Nephron progenitor cell (in vitro differentiated cells): ENCODE measurements at regions not wholly inside any gene's neighbourhood (a gene's known extent, or its start where the extent isn't known, plus 50 kb on each side); places are given as distances from the start of the nearest gene placed in this dataset.
A peak's percentile ranks its signal among the peaks of the same experiment; 100 is the strongest.

Source experiments
- DNase-seq: peaks from one replicate; pipeline ENCODE4 v3.0.0; 2021
- H3K27ac Mint-ChIP-seq: 2 replicates; pipeline ENCODE4 v1.8.0; 2021; ENCODE audit warnings: mild to moderate bottlenecking, moderate library complexity, mixed read lengths
- H3K27me3 Mint-ChIP-seq: 2 replicates; pipeline ENCODE4 v1.8.0; 2021; ENCODE audit warnings: mild to moderate bottlenecking, low read depth, mixed read lengths; ENCODE audit not compliant: poor library complexity
- H3K36me3 Mint-ChIP-seq: 2 replicates; pipeline ENCODE4 v1.8.0; 2021; ENCODE audit warnings: low read depth, mixed read lengths
- H3K4me1 Mint-ChIP-seq: 2 replicates; pipeline ENCODE4 v1.8.0; 2021; ENCODE audit warnings: mixed read lengths
- H3K4me3 Mint-ChIP-seq: 2 replicates; pipeline ENCODE4 v1.8.0; 2021; ENCODE audit warnings: mild to moderate bottlenecking, moderate library complexity, mixed read lengths
- H3K9me3 Mint-ChIP-seq: 2 replicates; pipeline ENCODE4 v1.8.0; 2021; ENCODE audit warnings: mild to moderate bottlenecking, moderate library complexity, mixed read lengths
- TF ChIP-seq, protein P1 (sequence below): fragments of 200-600 bp; sonication (generic); IDR thresholded peaks from 2 replicates; pipeline ENCODE4 v1.5.0; 2021; ENCODE audit warnings: antibody characterized with exemption

DNA sequence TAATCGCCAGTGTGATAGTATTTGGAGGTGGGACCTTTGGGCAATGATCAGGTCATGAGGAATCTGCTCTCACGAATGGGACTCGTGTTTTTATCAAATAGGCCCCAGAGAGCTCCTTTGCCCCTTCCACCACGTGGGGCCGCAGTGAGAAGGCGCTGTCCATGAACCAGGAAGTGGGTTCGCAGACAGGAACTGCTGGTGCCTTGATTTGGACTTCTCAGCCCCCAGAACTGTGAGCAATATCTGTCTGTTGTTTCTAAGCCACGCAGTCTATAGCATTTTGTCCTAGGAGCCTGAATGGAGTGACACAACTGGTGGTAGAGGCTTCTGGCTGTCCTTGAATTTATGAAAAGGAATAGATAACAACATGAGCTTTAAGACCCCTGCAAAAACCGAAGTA, 111.2 kb upstream of the HDAC4 start:
- no peak for DNase-seq
- Mint-ChIP-seq H3K36me3 (no peaks in the 10 kb centered on the region), H3K4me1 (peaks cover 48% of the 10 kb centered on the region), H3K9me3 (peaks cover 9% of the 10 kb centered on the region), H3K4me3 (no peak overlapping the region), H3K27ac (no peak overlapping the region), H3K27me3 (peaks cover 12% of the 10 kb centered on the region)
- TF ChIP-seq, protein P1, sequence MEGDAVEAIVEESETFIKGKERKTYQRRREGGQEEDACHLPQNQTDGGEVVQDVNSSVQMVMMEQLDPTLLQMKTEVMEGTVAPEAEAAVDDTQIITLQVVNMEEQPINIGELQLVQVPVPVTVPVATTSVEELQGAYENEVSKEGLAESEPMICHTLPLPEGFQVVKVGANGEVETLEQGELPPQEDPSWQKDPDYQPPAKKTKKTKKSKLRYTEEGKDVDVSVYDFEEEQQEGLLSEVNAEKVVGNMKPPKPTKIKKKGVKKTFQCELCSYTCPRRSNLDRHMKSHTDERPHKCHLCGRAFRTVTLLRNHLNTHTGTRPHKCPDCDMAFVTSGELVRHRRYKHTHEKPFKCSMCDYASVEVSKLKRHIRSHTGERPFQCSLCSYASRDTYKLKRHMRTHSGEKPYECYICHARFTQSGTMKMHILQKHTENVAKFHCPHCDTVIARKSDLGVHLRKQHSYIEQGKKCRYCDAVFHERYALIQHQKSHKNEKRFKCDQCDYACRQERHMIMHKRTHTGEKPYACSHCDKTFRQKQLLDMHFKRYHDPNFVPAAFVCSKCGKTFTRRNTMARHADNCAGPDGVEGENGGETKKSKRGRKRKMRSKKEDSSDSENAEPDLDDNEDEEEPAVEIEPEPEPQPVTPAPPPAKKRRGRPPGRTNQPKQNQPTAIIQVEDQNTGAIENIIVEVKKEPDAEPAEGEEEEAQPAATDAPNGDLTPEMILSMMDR = no peak

DNA sequence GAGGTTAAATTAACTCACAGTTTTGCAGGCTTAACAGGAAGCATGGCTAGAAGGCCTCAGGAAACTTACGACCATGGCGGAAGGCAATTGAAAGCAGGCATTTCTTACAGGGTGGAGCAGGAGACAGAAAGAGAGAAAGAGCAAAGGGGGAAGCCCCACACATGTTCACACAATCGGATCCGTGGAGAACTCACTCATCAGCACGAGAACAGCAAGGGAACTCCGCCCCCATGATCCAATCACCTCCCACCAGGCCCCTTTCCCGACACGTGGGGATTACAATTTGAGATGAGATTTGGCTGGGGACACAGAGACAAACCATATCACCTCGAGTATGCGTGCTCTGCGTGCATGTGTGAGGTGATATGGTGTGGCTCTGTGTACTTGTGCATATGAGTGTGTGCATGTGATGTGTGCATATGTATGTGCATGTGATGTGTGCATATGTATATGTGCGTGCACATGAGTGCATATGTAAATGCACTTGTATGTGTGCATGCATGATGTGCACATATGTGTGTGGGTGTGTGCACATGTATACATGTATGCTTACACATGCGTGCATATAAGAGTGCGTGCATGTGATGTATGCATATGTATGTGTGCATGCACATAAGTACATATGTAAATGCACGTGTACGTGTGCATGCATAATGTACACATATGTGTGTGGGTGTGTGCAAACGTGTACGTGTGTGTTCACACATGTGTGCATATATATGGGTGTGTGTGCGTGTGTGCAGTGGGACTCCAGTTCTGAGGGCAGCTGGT, 108.7 kb upstream of the HDAC4 start:
- Mint-ChIP-seq H3K9me3 (peaks cover 9% of the 10 kb centered on the region), H3K27me3 (peaks cover 12% of the 10 kb centered on the region), H3K4me3 (no peak overlapping the region), H3K27ac (no peak overlapping the region), H3K36me3 (no peaks in the 10 kb centered on the region), H3K4me1 (peaks cover 69% of the 10 kb centered on the region)
- DNase-seq = no peak
- TF ChIP-seq, protein P1 = no peak

DNA sequence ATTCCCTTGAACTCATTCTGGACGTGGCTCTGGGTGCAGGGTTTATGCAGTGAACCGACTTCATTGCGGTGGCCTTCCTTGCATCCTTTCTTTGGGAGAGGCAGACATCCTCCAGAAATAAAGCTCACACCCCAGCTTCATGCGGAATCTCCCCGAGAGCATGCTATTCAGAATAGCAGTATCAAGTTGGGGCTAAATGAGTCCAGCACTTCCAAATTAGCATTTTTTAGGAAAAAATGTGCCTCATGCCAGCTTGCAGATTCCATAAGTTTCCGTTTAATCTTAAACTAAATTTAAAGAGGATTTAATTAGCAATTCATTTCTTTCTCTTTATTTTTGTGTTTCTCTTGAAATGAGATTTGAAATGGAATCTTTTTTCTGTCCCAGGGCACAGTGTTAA, 107.4 kb upstream of the HDAC4 start:
- H3K4me1 Mint-ChIP-seq = peaks cover 74% of the 10 kb centered on the region
- peaks cover 7% of the 10 kb centered on the region for H3K9me3 Mint-ChIP-seq
- H3K4me3 Mint-ChIP-seq = no peak overlapping the region
- peak overlapping the region; percentile 16 for H3K27ac Mint-ChIP-seq
- H3K27me3 Mint-ChIP-seq = peaks cover 8% of the 10 kb centered on the region
- H3K36me3 Mint-ChIP-seq = no peaks in the 10 kb centered on the region
- DNase-seq = no peak
- TF ChIP-seq, protein P1 = no peak

DNA sequence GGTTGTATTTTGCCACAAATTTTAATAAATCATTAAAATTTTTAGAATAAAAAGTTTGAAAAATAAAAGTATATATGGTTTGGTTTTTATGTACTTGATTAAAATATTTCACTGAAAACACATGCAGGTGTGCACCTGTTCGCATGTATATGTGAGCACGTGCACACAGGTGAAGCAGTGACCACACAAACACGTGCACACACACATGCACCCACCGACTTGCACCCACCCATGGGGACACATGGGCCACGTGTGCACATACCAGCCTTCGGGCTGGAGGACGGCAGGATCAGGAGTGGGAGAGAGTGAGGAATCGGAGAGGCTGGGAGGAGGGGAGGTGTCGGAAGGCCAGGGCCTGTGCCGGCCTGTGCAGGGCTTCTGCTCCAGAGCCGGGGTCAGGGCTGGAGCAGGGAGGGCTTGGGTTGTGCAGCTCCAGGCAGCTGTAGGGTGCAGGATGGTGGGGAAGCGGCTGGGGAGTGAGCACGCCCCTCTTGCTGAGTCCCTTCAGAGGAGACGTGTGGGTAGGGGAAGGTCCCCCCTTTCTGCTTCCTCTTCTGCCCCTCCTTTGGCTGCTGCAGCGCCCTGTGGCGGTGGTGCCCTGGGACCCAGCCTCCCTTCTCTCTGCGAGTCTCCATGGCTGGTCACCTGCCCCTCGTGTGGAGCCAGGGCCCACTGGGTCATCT, 106.9 kb upstream of the HDAC4 start:
- Mint-ChIP-seq H3K27ac (no peak overlapping the region), H3K4me3 (no peak overlapping the region), H3K27me3 (peaks cover 2% of the 10 kb centered on the region), H3K9me3 (peaks cover 1% of the 10 kb centered on the region), H3K36me3 (no peaks in the 10 kb centered on the region), H3K4me1 (peaks cover 80% of the 10 kb centered on the region)
- TF ChIP-seq, protein P1 = no peak
- DNase-seq = no peak

DNA sequence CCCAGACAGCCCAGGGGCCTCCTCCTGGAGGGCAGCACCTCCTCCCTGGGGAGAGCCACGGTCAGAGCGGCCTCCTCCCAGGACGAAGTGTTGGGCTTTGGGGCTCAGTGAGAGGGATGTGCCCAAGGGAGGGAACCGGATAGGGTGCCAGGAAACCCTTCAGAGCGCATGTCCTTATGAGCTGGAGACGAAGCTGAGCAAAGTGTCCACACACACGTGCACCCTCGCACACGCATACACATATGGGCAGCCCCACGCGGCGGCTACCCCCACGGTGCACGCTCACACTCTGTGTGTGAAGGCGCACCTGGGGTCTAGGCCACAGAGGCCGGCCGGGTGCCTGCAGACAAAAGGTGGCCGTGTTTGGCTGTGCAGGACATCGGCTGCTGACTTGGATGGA, 106.1 kb upstream of the HDAC4 start:
- Mint-ChIP-seq H3K4me3 (no peak overlapping the region), H3K4me1 (peaks cover 81% of the 10 kb centered on the region), H3K36me3 (no peaks in the 10 kb centered on the region), H3K27ac (no peak overlapping the region), H3K9me3 (no peaks in the 10 kb centered on the region), H3K27me3 (no peaks in the 10 kb centered on the region)
- TF ChIP-seq, protein P1 = no peak
- DNase-seq = no peak
